PC-9 (cell line): ENCODE measurements at regions not wholly inside any gene's neighbourhood (a gene's known extent, or its start where the extent isn't known, plus 50 kb on each side); places are given as distances from the start of the nearest gene placed in this dataset.

Experiments
- BruUV-seq: library from RNA; stranded (reverse); fragments of 400-500 nt; replicated peaks from 2 replicates; lab custom pipeline; 2021; lab: Mats Ljungman, UMichigan
- CTCF ChIA-PET: fragments of 300-600 bp; sonication (Branson Sonifier 250); formaldehyde crosslinking; loops from one replicate; lab custom pipeline; 2022; ENCODE audit warnings: antibody characterized with exemption; lab: Charles Lee
- POLR2A ChIA-PET: fragments of 300-600 bp; sonication (Branson Sonifier 250); formaldehyde crosslinking; loops from one replicate; lab custom pipeline; 2022; ENCODE audit warnings: antibody characterized with exemption; ENCODE audit not compliant: unreplicated experiment; lab: Charles Lee
- DNase-seq, 2 experiments: peaks; one replicate each; pipeline versions ENCODE4 v3.0.0 to v3.0.0-alpha.2; 2015 to 2022; ENCODE audit warnings: mixed read lengths in 1 of 2
- H2AFZ ChIP-seq: fragments of 200-600 bp; sonication (generic); 2 replicates; pipeline ENCODE4 v1.8.1; 2017; ENCODE audit warnings: antibody characterized with exemption
- H3F3A ChIP-seq: fragments of 200-600 bp; sonication (generic); 2 replicates; pipeline ENCODE4 v1.8.1; 2017; ENCODE audit warnings: antibody characterized with exemption, mild to moderate bottlenecking, low read depth; ENCODE audit not compliant: insufficient read depth
- H3K27ac ChIP-seq: fragments of 200-600 bp; sonication (generic); 2 replicates; pipeline ENCODE4 v1.6.1; 2016; ENCODE audit warnings: mixed run types
- H3K27me3 ChIP-seq: fragments of 200-600 bp; sonication (generic); 2 replicates; pipeline ENCODE4 v1.6.1; 2016; ENCODE audit warnings: low read depth, mixed run types; ENCODE audit not compliant: insufficient read depth
- H3K36me3 ChIP-seq: fragments of 200-600 bp; sonication (generic); 2 replicates; pipeline ENCODE4 v1.6.1; 2016; ENCODE audit warnings: low read depth, mixed run types
- H3K4me1 ChIP-seq: fragments of 200-600 bp; sonication (generic); replicated peaks from 2 replicates; pipeline ENCODE4 v1.6.1; 2016; ENCODE audit warnings: mixed run types; ENCODE audit not compliant: insufficient read depth
- H3K4me2 ChIP-seq: fragments of 200-600 bp; sonication (generic); 2 replicates; pipeline ENCODE4 v1.6.1; 2017; ENCODE audit warnings: mixed run types
- H3K4me3 ChIP-seq: fragments of 200-600 bp; sonication (generic); 2 replicates; pipeline ENCODE4 v1.6.1; 2016; ENCODE audit warnings: mixed run types
- H3K79me2 ChIP-seq: fragments of 200-600 bp; sonication (generic); 2 replicates; pipeline ENCODE4 v1.6.1; 2017; ENCODE audit warnings: low read depth, mixed run types
- H3K9me2 ChIP-seq: fragments of 200-600 bp; sonication (generic); 2 replicates; pipeline ENCODE4 v1.8.1; 2017; ENCODE audit warnings: mild to moderate bottlenecking; ENCODE audit not compliant: insufficient read depth
- H3K9me3 ChIP-seq: fragments of 200-600 bp; sonication (generic); 2 replicates; pipeline ENCODE4 v1.8.1; 2016; ENCODE audit warnings: low read depth; ENCODE audit not compliant: insufficient read depth
- H4K20me1 ChIP-seq: fragments of 200-600 bp; sonication (generic); 2 replicates; pipeline ENCODE4 v1.8.1; 2017; ENCODE audit not compliant: insufficient read depth
- CTCF ChIP-seq: fragments of 200-600 bp; sonication (generic); conservative IDR thresholded peaks from 2 replicates; pipeline ENCODE4 v1.6.1; 2017; ENCODE audit warnings: mixed run types, antibody characterized with exemption, mild to moderate bottlenecking, moderate library complexity
- EZH2 ChIP-seq: fragments of 200-600 bp; sonication (generic); IDR thresholded peaks from 2 replicates; pipeline ENCODE4 v1.8.0; 2017; ENCODE audit warnings: antibody characterized with exemption, low read depth
- intact Hi-C: fragments of 100-400 bp; cut with micrococcal nuclease; formaldehyde crosslinking; loops from one replicate; pipeline ENCODE4 v1.10.0; 2022; ENCODE audit not compliant: unreplicated experiment

- POLR2A ChIA-PET: no interaction called here
- Histone ChIP-seq H4K20me1 (no peaks in the 10 kb centered on the region), H3K79me2 (no peaks in the 10 kb centered on the region), H3K4me3 (no peak overlapping the region), H3K4me1 (no peaks in the 10 kb centered on the region), H3K27ac (no peak overlapping the region), H3K4me2 (no peak overlapping the region), H3K27me3 (no peaks in the 10 kb centered on the region), H3F3A (no peaks in the 10 kb centered on the region), H3K9me3 (no peaks in the 10 kb centered on the region), H3K9me2 (no peaks in the 10 kb centered on the region), H3K36me3 (no peaks in the 10 kb centered on the region), H2AFZ (no peak overlapping the region)
- intact Hi-C loops: no loop called here
- no peak for DNase-seq
- no TSS peak for BruUV-seq
- CTCF ChIA-PET: no interaction called here
- TF ChIP-seq CTCF (no peak), EZH2 (no peak)
These were observed 54.5 kb upstream of the ZDBF2 start for GRCh38 chr2:206219957-206220356.

GRCh38 chr2:206220997-206221396 is 53.5 kb upstream of the ZDBF2 start:
- intact Hi-C loops: no loop called here
- no peaks in the 10 kb centered on the region for H3K9me3 ChIP-seq
- H3K9me2 ChIP-seq: no peaks in the 10 kb centered on the region
- no peaks in the 10 kb centered on the region for H3K4me1 ChIP-seq
- no peak overlapping the region for H3K27ac ChIP-seq
- no peak overlapping the region for H3K4me3 ChIP-seq
- H3K4me2 ChIP-seq: no peak overlapping the region
- H3K79me2 ChIP-seq: no peaks in the 10 kb centered on the region
- H3K36me3 ChIP-seq: no peaks in the 10 kb centered on the region
- ChIA-PET POLR2A (no interaction called here), CTCF (no interaction called here)
- no peak overlapping the region for H2AFZ ChIP-seq
- no peaks in the 10 kb centered on the region for H3F3A ChIP-seq
- H3K27me3 ChIP-seq: no peaks in the 10 kb centered on the region
- BruUV-seq: no TSS peak
- TF ChIP-seq EZH2 (no peak), CTCF (no peak)
- no peaks in the 10 kb centered on the region for H4K20me1 ChIP-seq
- DNase-seq: no peak
